Neuronal stem cell (in vitro differentiated cells): ENCODE measurements at regions not wholly inside any gene's neighbourhood (a gene's known extent, or its start where the extent isn't known, plus 50 kb on each side); places are given as distances from the start of the nearest gene placed in this dataset.
"Not testable (repeated sequence)": the region's sequence is repeated elsewhere in the genome, so short reads cannot be mapped to it uniquely, and the experiment has no call there.

Source experiments
- DNase-seq: peaks from one replicate; pipeline ENCODE4 v3.0.0-alpha.2; 2013; ENCODE audit warnings: low spot score
- H2AFZ ChIP-seq: one replicate; pipeline ENCODE4 v1.6.1; 2013; ENCODE audit warnings: mild to moderate bottlenecking, low read length, inconsistent platforms
- H2AK5ac ChIP-seq: 2 replicates; pipeline ENCODE4 v1.6.1; 2013; ENCODE audit warnings: low read depth, mild to moderate bottlenecking, inconsistent platforms, low read length, moderate library complexity, mixed read lengths
- H2BK120ac ChIP-seq: 2 replicates; pipeline ENCODE4 v1.6.1; 2013; ENCODE audit warnings: low read depth, mild to moderate bottlenecking, inconsistent platforms, low read length, moderate library complexity, mixed read lengths
- H2BK12ac ChIP-seq: one replicate; pipeline ENCODE4 v1.6.1; 2013; ENCODE audit warnings: low read length, inconsistent platforms
- H2BK15ac ChIP-seq: 2 replicates; pipeline ENCODE4 v1.6.1; 2013; ENCODE audit warnings: mild to moderate bottlenecking, low read length, inconsistent platforms, mixed read lengths
- H2BK5ac ChIP-seq: one replicate; pipeline ENCODE4 v1.6.1; 2013; ENCODE audit warnings: inconsistent platforms, mild to moderate bottlenecking, low read length, moderate library complexity
- H3K14ac ChIP-seq: one replicate; pipeline ENCODE4 v1.6.1; 2013; ENCODE audit warnings: low read length, inconsistent platforms
- H3K18ac ChIP-seq: 2 replicates; pipeline ENCODE4 v1.6.1; 2013; ENCODE audit warnings: low read length, inconsistent platforms
- H3K23ac ChIP-seq: 2 replicates; pipeline ENCODE4 v1.6.1; 2013; ENCODE audit warnings: low read depth, mild to moderate bottlenecking, mixed read lengths, low read length, inconsistent platforms; ENCODE audit not compliant: poor library complexity
- H3K27ac ChIP-seq: replicated peaks from 3 replicates; pipeline ENCODE4 v1.5.1; 2013; ENCODE audit warnings: low read length, inconsistent platforms
- H3K27me3 ChIP-seq, 3 experiments: 2 replicates each; pipeline ENCODE4 v1.6.1; 2013; ENCODE audit warnings: low read length in 3 of 3, mild to moderate bottlenecking in 2 of 3, inconsistent platforms in 1 of 3, low read depth in 1 of 3, mixed read lengths in 1 of 3, moderate library complexity in 1 of 3; ENCODE audit not compliant: control insufficient read depth in 3 of 3, insufficient read depth in 3 of 3
- H3K36me3 ChIP-seq, 2 donors: replicated peaks in 1 of 2; 2 replicates each; pipeline ENCODE4 v1.6.1; 2013; ENCODE audit warnings: low read length in 2 of 2; ENCODE audit not compliant: control insufficient read depth in 2 of 2, insufficient read depth in 2 of 2
- H3K4ac ChIP-seq: 2 replicates; pipeline ENCODE4 v1.6.1; 2013; ENCODE audit warnings: inconsistent platforms, mild to moderate bottlenecking, low read length, moderate library complexity
- H3K4me1 ChIP-seq, 2 donors: 1 replicate in 1 of 2; 2 replicates in 1 of 2; pipeline ENCODE4 v1.6.1; 2013; ENCODE audit warnings: low read length in 2 of 2, low read depth in 1 of 2; ENCODE audit not compliant: control insufficient read depth in 2 of 2, insufficient read depth in 1 of 2
- H3K4me2 ChIP-seq: one replicate; pipeline ENCODE4 v1.6.1; 2013; ENCODE audit warnings: mild to moderate bottlenecking, low read length, inconsistent platforms; ENCODE audit not compliant: insufficient read depth, poor library complexity, severe bottlenecking
- H3K4me3 ChIP-seq, 2 donors: 2 replicates each; pipeline ENCODE4 v1.5.1; 2013; ENCODE audit warnings: low read length in 2 of 2, mild to moderate bottlenecking in 2 of 2, inconsistent platforms in 1 of 2, moderate library complexity in 1 of 2
- H3K79me1 ChIP-seq: one replicate; pipeline ENCODE4 v1.6.1; 2013; ENCODE audit warnings: low read depth, mild to moderate bottlenecking, inconsistent platforms, low read length, moderate library complexity
- H3K9ac ChIP-seq: one replicate; pipeline ENCODE4 v1.6.1; 2013; ENCODE audit warnings: mild to moderate bottlenecking, low read depth, low read length, inconsistent platforms; ENCODE audit not compliant: poor library complexity
- H3K9me3 ChIP-seq, 2 donors: replicated peaks in 1 of 2; 2 replicates each; pipeline versions ENCODE3 to v1.6.1; 2013; ENCODE audit warnings: low read length in 2 of 2, mild to moderate bottlenecking in 2 of 2, inconsistent platforms in 1 of 2, low read depth in 1 of 2, mixed read lengths in 1 of 2, moderate library complexity in 1 of 2; ENCODE audit not compliant: control insufficient read depth in 2 of 2, insufficient read depth in 1 of 2
- H4K8ac ChIP-seq: one replicate; pipeline ENCODE4 v1.6.1; 2013; ENCODE audit warnings: low read depth, mild to moderate bottlenecking, inconsistent platforms, low read length, moderate library complexity
- H4K91ac ChIP-seq: one replicate; pipeline ENCODE4 v1.6.1; 2013; ENCODE audit warnings: low read length, low read depth, mild to moderate bottlenecking, inconsistent platforms; ENCODE audit not compliant: poor library complexity
- WGBS, 2 donors: extraction: QIAGEN DNeasy Blood & Tissue Kit; methylation state at CpG; one replicate each; pipeline ENCODE4 v1.1.7; 2013; ENCODE audit warnings: missing lambda C conversion rate in 2 of 2, mixed read lengths in 1 of 2; ENCODE audit not compliant: insufficient read length in 2 of 2, insufficient replicate concordance in 1 of 2; ENCODE audit errors: extremely low coverage in 2 of 2; 5-methylcytosine and 5-hydroxymethylcytosine counted together

GRCh38 chrX:127404161-127404560, 584.6 kb downstream of the PRR32 start:
- no peaks in the 10 kb centered on the region for H3K36me3 ChIP-seq

GRCh38 chrX:127400231-127400630, 580.7 kb downstream of the PRR32 start:
- WGBS, 2 donors: no CpG with 5 or more reads among the region's 4 CpGs
- H3K4ac ChIP-seq, H3K4me1 ChIP-seq, H2BK120ac ChIP-seq, H2BK5ac ChIP-seq, H2AFZ ChIP-seq, H3K9ac ChIP-seq, H3K4me2 ChIP-seq, H3K36me3 ChIP-seq, H2BK15ac ChIP-seq, H3K14ac ChIP-seq, H4K91ac ChIP-seq, H3K27ac ChIP-seq, H3K27me3 ChIP-seq, H2BK12ac ChIP-seq, H3K18ac ChIP-seq, H2AK5ac ChIP-seq, H3K23ac ChIP-seq, DNase-seq, H3K4me3 ChIP-seq, H4K8ac ChIP-seq, H3K79me1 ChIP-seq, H3K9me3 ChIP-seq: not testable (repeated sequence)

More at GRCh38 chrX:127404161-127404560, 584.6 kb downstream of the PRR32 start:
- H2BK15ac ChIP-seq: no peak overlapping the region
- no peak overlapping the region for H3K18ac ChIP-seq
- H4K91ac ChIP-seq: no peak overlapping the region
- no peak overlapping the region for H3K27ac ChIP-seq
- no peaks in the 10 kb centered on the region for H3K9me3 ChIP-seq
- no peak for DNase-seq
- H3K4me1 ChIP-seq: no peaks in the 10 kb centered on the region
- no peak overlapping the region for H3K14ac ChIP-seq
- H2BK5ac ChIP-seq: no peak overlapping the region
- no CpG with 5 or more reads among the region's 1 CpG for WGBS, 2 donors
- H2BK120ac ChIP-seq: no peak overlapping the region
- no peak overlapping the region for H3K4ac ChIP-seq
- no peak overlapping the region for H3K23ac ChIP-seq
- no peak overlapping the region for H2BK12ac ChIP-seq
- no peak overlapping the region for H2AK5ac ChIP-seq
- H3K27me3 ChIP-seq: no peaks in the 10 kb centered on the region
- H3K4me3 ChIP-seq: no peak overlapping the region
- H4K8ac ChIP-seq: no peak overlapping the region
- no peak overlapping the region for H2AFZ ChIP-seq
- H3K4me2 ChIP-seq: no peak overlapping the region
- no peaks in the 10 kb centered on the region for H3K79me1 ChIP-seq
- no peak overlapping the region for H3K9ac ChIP-seq

- no peaks in the 10 kb centered on the region for H3K9me3 ChIP-seq
- H3K14ac ChIP-seq: no peak overlapping the region
- no peak overlapping the region for H3K23ac ChIP-seq
- H2BK5ac ChIP-seq: no peak overlapping the region
- no peaks in the 10 kb centered on the region for H3K4me1 ChIP-seq
- H2AK5ac ChIP-seq: no peak overlapping the region
- DNase-seq: no peak
- no peak overlapping the region for H3K4me3 ChIP-seq
- H3K36me3 ChIP-seq: no peaks in the 10 kb centered on the region
- H2BK15ac ChIP-seq: no peak overlapping the region
- no peak overlapping the region for H4K91ac ChIP-seq
- H3K4me2 ChIP-seq: no peak overlapping the region
- no peak overlapping the region for H2BK120ac ChIP-seq
- H3K18ac ChIP-seq: no peak overlapping the region
- no peak overlapping the region for H2BK12ac ChIP-seq
- WGBS, 2 donors: no CpG with 5 or more reads among the region's 4 CpGs
- H3K4ac ChIP-seq: no peak overlapping the region
- H3K79me1 ChIP-seq: no peaks in the 10 kb centered on the region
- no peak overlapping the region for H4K8ac ChIP-seq
- no peak overlapping the region for H2AFZ ChIP-seq
- no peak overlapping the region for H3K9ac ChIP-seq
- no peaks in the 10 kb centered on the region for H3K27me3 ChIP-seq
- H3K27ac ChIP-seq: no peak overlapping the region
These were observed 570.8 kb downstream of the PRR32 start for GRCh38 chrX:127390316-127390715.

- H2AFZ ChIP-seq: no peak overlapping the region
- no peak overlapping the region for H3K23ac ChIP-seq
- no peaks in the 10 kb centered on the region for H3K4me1 ChIP-seq
- no peak for DNase-seq
- H4K8ac ChIP-seq: no peak overlapping the region
- H3K14ac ChIP-seq: no peak overlapping the region
- H3K4ac ChIP-seq: no peak overlapping the region
- H3K27me3 ChIP-seq: no peaks in the 10 kb centered on the region
- H3K18ac ChIP-seq: no peak overlapping the region
- no peaks in the 10 kb centered on the region for H3K36me3 ChIP-seq
- no peak overlapping the region for H2BK15ac ChIP-seq
- H2BK12ac ChIP-seq: no peak overlapping the region
- H2AK5ac ChIP-seq: no peak overlapping the region
- no peak overlapping the region for H3K4me3 ChIP-seq
- H2BK5ac ChIP-seq: no peak overlapping the region
- H2BK120ac ChIP-seq: no peak overlapping the region
- H3K4me2 ChIP-seq: no peak overlapping the region
- no peak overlapping the region for H3K27ac ChIP-seq
- H3K9ac ChIP-seq: no peak overlapping the region
- H3K79me1 ChIP-seq: no peaks in the 10 kb centered on the region
- no peaks in the 10 kb centered on the region for H3K9me3 ChIP-seq
- no CpG with 5 or more reads among the region's 1 CpG for WGBS, 2 donors
- H4K91ac ChIP-seq: no peak overlapping the region
These were observed 570.4 kb downstream of the PRR32 start for GRCh38 chrX:127389900-127390299.
